IMR-90 (cell line): ENCODE measurements at regions not wholly inside any gene's neighbourhood (a gene's known extent, or its start where the extent isn't known, plus 50 kb on each side); places are given as distances from the start of the nearest gene placed in this dataset.
A peak's percentile ranks its signal among the peaks of the same experiment; 100 is the strongest.

ENCODE experiments used
- ATAC-seq: fragments of 200-7000 bp; cut with Tn5 transposase; 2 replicates; pipeline ENCODE4 v1.9.1; 2020; ENCODE audit warnings: low read depth, mild to moderate bottlenecking, moderate library complexity
- BruUV-seq: library from RNA; stranded (reverse); fragments of 400-500 nt; replicated peaks from 2 replicates; lab custom pipeline; 2021; lab: Mats Ljungman, UMichigan
- CTCF ChIA-PET: fragments of 300-600 bp; formaldehyde crosslinking; extraction: SDS; loops from one replicate; lab custom pipeline; 2021; ENCODE audit warnings: antibody characterized with exemption; lab: Yijun Ruan, JAX
- POLR2A ChIA-PET: fragments of 300-600 bp; sonication (Branson Sonifier 250); formaldehyde crosslinking; loops from one replicate; lab custom pipeline; 2022; ENCODE audit warnings: antibody characterized with exemption; ENCODE audit not compliant: unreplicated experiment; lab: Charles Lee
- DNase-seq: peaks from one replicate; pipeline ENCODE4 v3.0.0; 2013
- H2AFZ ChIP-seq: replicated peaks from 2 replicates; pipeline ENCODE3; 2013; ENCODE audit warnings: low read length, mild to moderate bottlenecking; ENCODE audit not compliant: poor library complexity
- H2AK5ac ChIP-seq: 2 replicates; pipeline ENCODE4 v1.6.1; 2013; ENCODE audit warnings: low read depth, low read length, inconsistent platforms
- H2AK9ac ChIP-seq: replicated peaks from 2 replicates; pipeline ENCODE3; 2013; ENCODE audit warnings: mild to moderate bottlenecking, low read depth, low read length, moderate library complexity; ENCODE audit not compliant: poor library complexity
- H2BK120ac ChIP-seq: 2 replicates; pipeline ENCODE4 v1.6.1; 2013; ENCODE audit warnings: low read depth, low read length, inconsistent platforms
- H2BK15ac ChIP-seq: 3 replicates; pipeline ENCODE4 v1.6.1; 2013; ENCODE audit warnings: low read depth, low read length, inconsistent platforms
- H2BK20ac ChIP-seq: 2 replicates; pipeline ENCODE4 v1.6.1; 2013; ENCODE audit warnings: low read depth, mild to moderate bottlenecking, inconsistent platforms, low read length, moderate library complexity
- H2BK5ac ChIP-seq: 2 replicates; pipeline ENCODE4 v1.6.1; 2013; ENCODE audit warnings: mild to moderate bottlenecking, low read depth, low read length, inconsistent platforms; ENCODE audit not compliant: poor library complexity, severe bottlenecking
- H3K14ac ChIP-seq: replicated peaks from 2 replicates; pipeline ENCODE4 v1.6.1; 2013; ENCODE audit warnings: low read depth, low read length, inconsistent platforms
- H3K18ac ChIP-seq: 2 replicates; pipeline ENCODE4 v1.6.1; 2013; ENCODE audit warnings: low read depth, low read length, control low read depth
- H3K23ac ChIP-seq: 2 replicates; pipeline ENCODE4 v1.6.1; 2013; ENCODE audit warnings: low read depth, low read length, inconsistent platforms
- H3K27ac ChIP-seq: 2 replicates; pipeline ENCODE4 v1.5.1; 2013; ENCODE audit warnings: mild to moderate bottlenecking, control low read depth, low read length; ENCODE audit not compliant: insufficient read depth
- H3K27me3 ChIP-seq: 2 replicates; pipeline ENCODE4 v1.6.1; 2013; ENCODE audit warnings: low read length; ENCODE audit not compliant: control insufficient read depth, insufficient read depth
- H3K36me3 ChIP-seq: 2 replicates; pipeline ENCODE4 v1.6.1; 2013; ENCODE audit warnings: low read length, mixed read lengths; ENCODE audit not compliant: control insufficient read depth, insufficient read depth
- H3K4ac ChIP-seq: 2 replicates; pipeline ENCODE4 v1.6.1; 2013; ENCODE audit warnings: low read depth, low read length, inconsistent platforms
- H3K4me1 ChIP-seq: 2 replicates; pipeline ENCODE4 v1.6.1; 2013; ENCODE audit warnings: low read length, mixed read lengths; ENCODE audit not compliant: control insufficient read depth, insufficient read depth
- H3K4me2 ChIP-seq: 2 replicates; pipeline ENCODE4 v1.6.1; 2013; ENCODE audit warnings: low read depth, mild to moderate bottlenecking, control low read depth, low read length, moderate library complexity
- H3K4me3 ChIP-seq: 2 replicates; pipeline ENCODE4 v1.5.1; 2013; ENCODE audit warnings: low read depth, mild to moderate bottlenecking, control low read depth, low read length, moderate library complexity; ENCODE audit not compliant: insufficient read depth
- H3K56ac ChIP-seq: 2 replicates; pipeline ENCODE4 v1.6.1; 2013; ENCODE audit warnings: low read length, inconsistent platforms; ENCODE audit not compliant: insufficient read depth; ENCODE audit errors: extremely low read depth
- H3K79me1 ChIP-seq, 2 experiments: 2 replicates each; pipeline ENCODE4 v1.6.1; 2013; ENCODE audit warnings: low read length in 2 of 2, inconsistent platforms in 1 of 2, low read depth in 1 of 2
- H3K9ac ChIP-seq: 2 replicates; pipeline ENCODE4 v1.6.1; 2013; ENCODE audit warnings: low read depth, low read length, control low read depth
- H3K9me1 ChIP-seq: 2 replicates; pipeline ENCODE4 v1.6.1; 2013; ENCODE audit warnings: low read length, inconsistent platforms; ENCODE audit not compliant: insufficient read depth
- H3K9me3 ChIP-seq: 2 replicates; pipeline ENCODE4 v1.6.1; 2013; ENCODE audit warnings: low read length; ENCODE audit not compliant: control insufficient read depth, insufficient read depth
- H4K20me1 ChIP-seq: 2 replicates; pipeline ENCODE4 v1.6.1; 2013; ENCODE audit warnings: low read length, inconsistent platforms; ENCODE audit not compliant: insufficient read depth
- H4K5ac ChIP-seq: 2 replicates; pipeline ENCODE4 v1.6.1; 2013; ENCODE audit warnings: mild to moderate bottlenecking, low read depth, low read length, control low read depth
- H4K8ac ChIP-seq, 2 experiments: 2 replicates each; pipeline ENCODE4 v1.6.1; 2013; ENCODE audit warnings: low read depth in 2 of 2, low read length in 2 of 2, control low read depth in 1 of 2, inconsistent platforms in 1 of 2
- H4K91ac ChIP-seq: 2 replicates; pipeline ENCODE4 v1.6.1; 2013; ENCODE audit warnings: low read depth, low read length, inconsistent platforms; ENCODE audit not compliant: insufficient read depth
- CEBPB ChIP-seq: IDR thresholded peaks from 2 replicates; pipeline ENCODE4 v1.6.1; 2012; ENCODE audit warnings: low read depth, low read length, improper control_type of control experiment
- ELK1 ChIP-seq: fragments of 150-350 bp; IDR thresholded peaks from 2 replicates; pipeline ENCODE4 v1.6.1; 2016; ENCODE audit warnings: low read depth, mild to moderate bottlenecking, low read length, moderate library complexity, borderline replicate concordance
- WGBS, 2 experiments: methylation state at CpG; one replicate each; pipeline versions ENCODE4 v1.1.5 to v1.1.7; 2013; ENCODE audit warnings: missing lambda C conversion rate in 2 of 2; ENCODE audit not compliant: insufficient read length in 1 of 2; ENCODE audit errors: extremely low coverage in 2 of 2; 5-methylcytosine and 5-hydroxymethylcytosine counted together
- dilution Hi-C: fragments of 300-500 bp; cut with HindIII; formaldehyde crosslinking; loops from one replicate; pipeline ENCODE4 v1.14.3; 2018; ENCODE audit warnings: low sequenced_read_pairs; ENCODE audit not compliant: unreplicated experiment
- in situ Hi-C: fragments of 300-500 bp; cut with MboI; formaldehyde crosslinking; loops from 3 replicates; pipeline ENCODE4 v1.14.3; 2019; ENCODE audit warnings: low sequenced_read_pairs, inconsistent platforms, mixed read lengths
- intact Hi-C: fragments of 100-400 bp; cut with micrococcal nuclease; formaldehyde crosslinking; loops from 2 replicates; pipeline ENCODE4 v1.10.0; 2022

- WGBS, 2 experiments = no CpG with 5 or more reads among the region's 7 CpGs
- peak overlapping the region; percentile 71 for H2AFZ ChIP-seq
- no peaks in the 10 kb centered on the region for H3K9me3 ChIP-seq
- 0 out of 2 replicates have a peak overlapping the region, but pooled peaks have one; percentile 14 for H3K14ac ChIP-seq
- no peaks in the 10 kb centered on the region for H4K20me1 ChIP-seq
- H4K5ac ChIP-seq = no peak overlapping the region
- H2BK20ac ChIP-seq = no peak overlapping the region
- in situ Hi-C loops (no loop called here), intact Hi-C loops (no loop called here), dilution Hi-C loops (no loop called here)
- H2AK5ac ChIP-seq = peak overlapping the region; percentile 35; the same call in 1 of the 2 replicates
- peak overlapping the region; percentile 35; the same call in 1 of the 2 replicates for H3K4me2 ChIP-seq
- H3K27ac ChIP-seq = no peak overlapping the region
- TF ChIP-seq ELK1 (no peak), CEBPB (peak; percentile 94)
- H2BK15ac ChIP-seq = no peak overlapping the region
- H3K4me1 ChIP-seq = peaks cover 4% of the 10 kb centered on the region; the same call in 1 of the 2 replicates
- POLR2A ChIA-PET = no interaction called here
- DNase-seq (peak; percentile 67), ATAC-seq (peak; percentile 51)
- no peak overlapping the region for H3K4ac ChIP-seq
- no peak overlapping the region for H3K4me3 ChIP-seq
- no TSS peak for BruUV-seq
- H3K23ac ChIP-seq = no peak overlapping the region
- H4K8ac ChIP-seq = no peak overlapping the region; a peak in 1 of 4 replicates
- no peak overlapping the region for H4K91ac ChIP-seq
- H3K56ac ChIP-seq = no peak overlapping the region
- H3K27me3 ChIP-seq = peaks cover 1% of the 10 kb centered on the region; the same call in 1 of the 2 replicates
- H3K9ac ChIP-seq = no peak overlapping the region
- H3K9me1 ChIP-seq = no peaks in the 10 kb centered on the region; the same call in 1 of the 2 replicates
- H2BK5ac ChIP-seq = peak overlapping the region; percentile 84
- no peak overlapping the region for H2BK120ac ChIP-seq
- H3K18ac ChIP-seq = peak overlapping the region; percentile 55; the same call in 1 of the 2 replicates
- CTCF ChIA-PET = interaction anchor here (0.7 kb wide), 1 partner anchor 32 kb away, joined by 3 read pairs; no protein-coding TSS in a partner anchor
- H3K79me1 ChIP-seq = no peaks in the 10 kb centered on the region
- no peaks in the 10 kb centered on the region for H3K36me3 ChIP-seq
- peak overlapping the region; percentile 60 for H2AK9ac ChIP-seq
Observed at GRCh38 chr12:107514887-107515445, 170.6 kb upstream of the PWP1 start.
